Osteocyte (in vitro differentiated cells): ENCODE measurements at regions not wholly inside any gene's neighbourhood (a gene's known extent, or its start where the extent isn't known, plus 50 kb on each side); places are given as distances from the start of the nearest gene placed in this dataset.
"Not testable (repeated sequence)": the region's sequence is repeated elsewhere in the genome, so short reads cannot be mapped to it uniquely, and the experiment has no call there.

Experiments
- DNase-seq: peaks from one replicate; pipeline ENCODE4 v3.0.0; 2021; ENCODE audit warnings: mixed read lengths; ENCODE audit not compliant: unreplicated experiment; ENCODE audit errors: extremely low spot score
- H3K27ac Mint-ChIP-seq: one replicate; pipeline ENCODE4 v1.8.0; 2021; ENCODE audit warnings: mild to moderate bottlenecking, mixed read lengths; ENCODE audit not compliant: unreplicated experiment
- H3K27me3 Mint-ChIP-seq: one replicate; pipeline ENCODE4 v1.8.0; 2021; ENCODE audit warnings: mixed read lengths; ENCODE audit not compliant: unreplicated experiment
- H3K36me3 Mint-ChIP-seq: one replicate; pipeline ENCODE4 v1.8.0; 2021; ENCODE audit warnings: mixed read lengths; ENCODE audit not compliant: unreplicated experiment
- H3K4me1 Mint-ChIP-seq: one replicate; pipeline ENCODE4 v1.8.0; 2021; ENCODE audit warnings: mixed read lengths; ENCODE audit not compliant: unreplicated experiment
- H3K4me3 Mint-ChIP-seq: one replicate; pipeline ENCODE4 v1.8.0; 2021; ENCODE audit warnings: mild to moderate bottlenecking, moderate library complexity, mixed read lengths; ENCODE audit not compliant: unreplicated experiment
- H3K9me3 Mint-ChIP-seq: one replicate; pipeline ENCODE4 v1.8.0; 2021; ENCODE audit warnings: mixed read lengths; ENCODE audit not compliant: unreplicated experiment

DNA sequence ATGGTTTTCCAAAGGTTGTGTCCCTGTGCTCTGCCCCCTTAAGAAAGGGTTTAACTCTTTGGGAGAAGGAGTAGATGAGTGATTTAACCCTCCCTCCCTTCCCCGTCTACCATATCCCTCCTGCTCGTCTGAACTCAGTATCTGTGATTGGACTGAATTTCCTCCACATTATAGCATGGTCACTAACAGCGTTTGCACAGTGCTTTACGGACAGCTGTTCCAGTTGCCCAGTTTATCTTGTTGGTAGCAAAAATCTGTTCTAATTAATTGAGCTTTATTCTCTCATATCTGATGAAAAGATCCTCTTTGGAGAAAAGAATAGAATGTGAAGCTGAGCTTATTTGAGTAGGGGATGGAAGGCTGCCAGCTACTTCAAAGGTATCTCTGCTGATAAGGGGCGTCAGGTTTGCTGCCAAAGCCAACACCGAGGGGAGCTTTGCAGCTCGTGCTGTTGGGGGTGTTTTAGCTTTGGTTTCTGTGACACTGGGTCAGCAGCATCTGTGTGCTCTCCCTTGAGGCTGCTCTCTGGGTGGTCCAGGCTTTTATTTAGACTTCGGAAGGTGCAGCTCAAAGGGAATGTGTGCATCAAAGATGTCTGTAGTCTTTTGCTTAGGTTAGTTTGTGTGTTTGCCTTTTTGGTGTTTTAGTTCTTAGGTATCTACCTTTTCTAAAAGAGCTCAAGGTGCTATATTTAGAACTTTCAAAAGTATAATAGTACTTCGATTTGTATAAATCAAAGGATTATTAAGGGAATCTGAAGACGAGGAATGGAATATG is 118.8 kb upstream of the IKBKE start:
- not testable (repeated sequence) for H3K27me3 Mint-ChIP-seq, H3K4me1 Mint-ChIP-seq, H3K27ac Mint-ChIP-seq, H3K9me3 Mint-ChIP-seq, H3K36me3 Mint-ChIP-seq, H3K4me3 Mint-ChIP-seq, DNase-seq

DNA sequence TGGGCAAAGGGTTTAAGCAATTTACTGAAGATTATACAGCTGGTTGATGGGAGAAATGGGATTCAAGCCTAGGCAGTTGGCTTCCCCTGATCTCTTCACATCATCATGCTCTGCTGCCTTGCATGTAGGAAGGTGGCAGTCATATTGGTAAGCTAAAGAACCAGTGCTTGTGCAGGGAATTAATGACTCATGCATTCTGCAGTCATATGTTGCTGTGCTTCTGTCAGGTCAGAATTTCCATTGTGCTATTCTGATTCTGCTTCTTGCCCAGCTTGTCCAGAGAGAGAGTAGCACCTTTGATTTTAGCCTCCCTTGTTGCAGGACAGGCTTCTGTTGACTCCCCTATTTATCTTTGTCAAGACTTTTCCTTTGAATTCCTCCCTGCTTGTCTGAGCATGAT is 114.0 kb upstream of the IKBKE start:
- H3K27ac Mint-ChIP-seq, H3K9me3 Mint-ChIP-seq, H3K4me3 Mint-ChIP-seq, H3K27me3 Mint-ChIP-seq, DNase-seq, H3K36me3 Mint-ChIP-seq, H3K4me1 Mint-ChIP-seq: not testable (repeated sequence)

DNA sequence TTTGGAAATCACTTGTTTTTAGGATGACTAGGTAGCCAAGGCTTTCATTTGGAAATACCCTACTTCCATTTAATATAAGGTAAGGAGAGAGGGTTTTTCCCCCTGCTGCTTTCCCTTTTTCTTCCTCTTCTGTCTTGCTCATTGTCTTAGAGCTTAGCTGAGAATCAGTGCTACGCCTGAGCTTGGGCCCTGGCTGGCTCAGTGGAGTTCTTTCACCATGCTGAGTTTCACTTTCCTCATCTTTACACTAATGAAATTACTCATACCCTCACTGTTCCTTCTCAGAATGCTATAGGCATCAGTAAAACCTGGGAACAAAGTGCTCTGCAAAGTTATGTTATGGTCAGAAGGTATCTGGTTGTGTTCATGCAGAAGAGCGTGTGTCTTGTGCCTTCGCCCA is 112.3 kb upstream of the IKBKE start:
- H3K9me3 Mint-ChIP-seq, H3K27me3 Mint-ChIP-seq, H3K36me3 Mint-ChIP-seq, DNase-seq, H3K4me3 Mint-ChIP-seq, H3K4me1 Mint-ChIP-seq: not testable (repeated sequence)
- H3K27ac Mint-ChIP-seq = peak overlapping the region; percentile 41

DNA sequence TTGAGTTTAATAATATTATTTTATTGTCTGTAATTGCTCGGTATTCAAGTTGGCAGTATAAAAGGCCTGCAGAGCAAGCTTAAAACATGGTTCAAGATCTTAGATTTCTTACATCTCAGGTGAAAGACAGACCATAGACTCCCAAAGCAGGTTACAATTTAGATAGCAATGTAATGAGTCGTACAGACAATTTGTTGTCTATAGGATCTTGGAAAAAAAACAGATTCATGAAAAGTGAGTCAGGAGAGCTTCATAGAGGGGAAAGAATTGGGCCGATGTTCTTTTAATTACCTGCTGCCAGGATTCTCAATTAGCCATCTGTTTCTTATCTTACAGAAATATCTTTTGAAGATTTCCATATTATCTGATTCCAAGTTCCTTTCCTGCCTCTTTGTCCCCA is 111.5 kb upstream of the IKBKE start:
- not testable (repeated sequence) for H3K27ac Mint-ChIP-seq, H3K9me3 Mint-ChIP-seq, H3K27me3 Mint-ChIP-seq, H3K36me3 Mint-ChIP-seq, DNase-seq, H3K4me3 Mint-ChIP-seq, H3K4me1 Mint-ChIP-seq

- not testable (repeated sequence) for H3K36me3 Mint-ChIP-seq, H3K4me1 Mint-ChIP-seq, H3K9me3 Mint-ChIP-seq, H3K27me3 Mint-ChIP-seq, DNase-seq, H3K27ac Mint-ChIP-seq, H3K4me3 Mint-ChIP-seq
Measured at GRCh38 chr1:206359377-206359776, 110.9 kb upstream of the IKBKE start.

DNA sequence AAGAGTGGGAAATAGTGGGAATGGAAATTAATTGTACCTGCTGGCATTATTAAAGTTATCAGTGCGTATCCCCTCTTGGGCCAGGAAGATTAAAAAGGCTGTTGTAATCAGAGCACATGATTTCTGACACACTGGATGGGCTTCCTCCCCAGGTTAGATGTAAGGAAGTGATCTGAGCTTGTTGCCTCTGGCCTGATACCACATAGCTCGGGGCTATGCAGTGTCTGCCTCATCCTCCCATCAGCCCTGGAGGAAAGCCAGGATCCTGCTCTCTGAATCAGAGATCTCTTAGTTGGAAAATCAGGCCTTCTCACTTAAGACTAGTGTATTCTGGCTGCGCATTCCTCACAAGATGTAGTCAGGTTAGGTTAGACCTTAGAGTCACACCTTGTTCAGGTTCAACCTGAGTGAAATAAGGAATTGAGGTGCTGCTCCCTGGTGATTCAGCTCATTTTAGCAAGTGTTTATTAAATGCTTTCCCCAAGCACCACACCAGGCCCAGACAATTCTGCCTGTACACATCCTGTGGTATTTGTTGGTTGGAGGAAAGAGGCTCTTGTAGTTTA is 108.2 kb upstream of the IKBKE start:
- DNase-seq, H3K36me3 Mint-ChIP-seq, H3K4me3 Mint-ChIP-seq: not testable (repeated sequence)

GRCh38 chr1:206362994-206363393 is 107.3 kb upstream of the IKBKE start:
- H3K4me1 Mint-ChIP-seq, H3K4me3 Mint-ChIP-seq, H3K9me3 Mint-ChIP-seq, DNase-seq, H3K36me3 Mint-ChIP-seq, H3K27me3 Mint-ChIP-seq, H3K27ac Mint-ChIP-seq: not testable (repeated sequence)

More for the DNA sequence above, 108.2 kb upstream of the IKBKE start:
- H3K9me3 Mint-ChIP-seq, H3K27me3 Mint-ChIP-seq, H3K27ac Mint-ChIP-seq, H3K4me1 Mint-ChIP-seq: not testable (repeated sequence)

DNA sequence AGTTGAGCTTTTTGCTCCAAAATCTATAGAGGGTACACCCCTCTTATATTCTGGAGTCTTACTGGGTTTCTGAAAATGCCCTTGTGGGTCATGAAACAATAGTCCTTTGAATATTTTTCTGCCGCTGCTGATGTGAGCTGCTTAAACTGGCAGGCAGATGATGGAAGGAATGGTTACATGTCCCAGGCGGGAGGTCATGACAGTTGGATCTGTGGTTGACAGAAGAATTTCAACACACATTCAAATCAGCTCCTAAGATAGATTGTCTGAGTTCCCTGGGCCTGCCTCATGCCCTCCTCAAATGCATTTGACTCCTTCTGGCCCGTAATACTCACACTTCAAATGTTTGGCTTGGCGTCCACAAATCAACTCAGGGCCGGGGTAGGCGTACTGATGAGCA is 105.0 kb upstream of the IKBKE start:
- not testable (repeated sequence) for H3K27me3 Mint-ChIP-seq, DNase-seq, H3K4me3 Mint-ChIP-seq, H3K36me3 Mint-ChIP-seq, H3K9me3 Mint-ChIP-seq, H3K4me1 Mint-ChIP-seq, H3K27ac Mint-ChIP-seq

GRCh38 chr1:206366131-206366530 is 104.1 kb upstream of the IKBKE start:
- not testable (repeated sequence) for H3K9me3 Mint-ChIP-seq, H3K4me1 Mint-ChIP-seq, DNase-seq, H3K36me3 Mint-ChIP-seq, H3K27me3 Mint-ChIP-seq, H3K4me3 Mint-ChIP-seq
- H3K27ac Mint-ChIP-seq = peak overlapping the region; percentile 23

GRCh38 chr1:206366772-206367171 is 103.5 kb upstream of the IKBKE start:
- not testable (repeated sequence) for DNase-seq, H3K4me1 Mint-ChIP-seq, H3K9me3 Mint-ChIP-seq, H3K4me3 Mint-ChIP-seq, H3K36me3 Mint-ChIP-seq, H3K27ac Mint-ChIP-seq, H3K27me3 Mint-ChIP-seq

GRCh38 chr1:206367955-206368622 is 102.2 kb upstream of the IKBKE start:
- H3K27me3 Mint-ChIP-seq, H3K36me3 Mint-ChIP-seq, H3K4me1 Mint-ChIP-seq, H3K4me3 Mint-ChIP-seq, H3K9me3 Mint-ChIP-seq, H3K27ac Mint-ChIP-seq, DNase-seq: not testable (repeated sequence)

GRCh38 chr1:206374725-206375124 is 95.6 kb upstream of the IKBKE start:
- H3K36me3 Mint-ChIP-seq, H3K27me3 Mint-ChIP-seq, H3K4me1 Mint-ChIP-seq, H3K4me3 Mint-ChIP-seq, H3K9me3 Mint-ChIP-seq, DNase-seq: not testable (repeated sequence)
- H3K27ac Mint-ChIP-seq = peak overlapping the region; percentile 83
